ENCODE measurements at regions not wholly inside any gene's neighbourhood (a gene's known extent, or its start where the extent isn't known, plus 50 kb on each side); places are given as distances from the start of the nearest gene placed in this dataset.

DNA sequence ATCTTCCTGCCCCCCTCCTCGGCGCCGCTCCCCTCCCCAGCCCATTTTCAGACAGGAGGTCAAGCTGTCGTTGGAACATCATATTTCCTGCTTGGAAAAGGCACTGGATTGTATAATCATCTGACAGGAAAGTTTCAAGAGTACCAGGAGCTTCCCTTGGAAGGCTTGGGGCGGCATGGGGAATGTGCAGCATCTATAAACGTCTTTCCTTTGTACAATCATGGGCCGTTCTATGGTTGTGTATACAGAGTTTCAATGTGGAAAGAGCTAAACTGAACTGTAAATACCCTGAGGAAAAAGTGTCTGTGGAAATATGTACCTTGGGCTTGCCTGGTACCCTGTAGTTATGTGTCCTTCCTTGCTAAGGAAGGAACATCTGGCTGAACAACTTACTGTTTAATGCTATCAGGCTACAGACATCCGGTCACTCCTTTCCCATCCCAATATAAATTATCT lies 368.1 kb upstream of the ADGRL2 start:
- peaks cover 0 to 7% of the 10 kb centered on the region in 2 experiments for H3K9me3 ChIP-seq (ENCODE audit: control insufficient read depth in 1 of 2, insufficient read depth in 1 of 2, low read length in 2 of 2)
- H3K9me3 Mint-ChIP-seq: no peaks in the 10 kb centered on the region
- no peaks in the 10 kb centered on the region for H3K4me1 Mint-ChIP-seq (ENCODE audit: low read depth)
- H3K36me3 Mint-ChIP-seq (ENCODE audit: low read depth): no peaks in the 10 kb centered on the region
- ChIA-PET POLR2A (no interaction called here), CTCF (no interaction called here)
- intact Hi-C loops (cut with DNase I, micrococcal nuclease): no loop called here
- TF ChIP-seq, protein P1, sequence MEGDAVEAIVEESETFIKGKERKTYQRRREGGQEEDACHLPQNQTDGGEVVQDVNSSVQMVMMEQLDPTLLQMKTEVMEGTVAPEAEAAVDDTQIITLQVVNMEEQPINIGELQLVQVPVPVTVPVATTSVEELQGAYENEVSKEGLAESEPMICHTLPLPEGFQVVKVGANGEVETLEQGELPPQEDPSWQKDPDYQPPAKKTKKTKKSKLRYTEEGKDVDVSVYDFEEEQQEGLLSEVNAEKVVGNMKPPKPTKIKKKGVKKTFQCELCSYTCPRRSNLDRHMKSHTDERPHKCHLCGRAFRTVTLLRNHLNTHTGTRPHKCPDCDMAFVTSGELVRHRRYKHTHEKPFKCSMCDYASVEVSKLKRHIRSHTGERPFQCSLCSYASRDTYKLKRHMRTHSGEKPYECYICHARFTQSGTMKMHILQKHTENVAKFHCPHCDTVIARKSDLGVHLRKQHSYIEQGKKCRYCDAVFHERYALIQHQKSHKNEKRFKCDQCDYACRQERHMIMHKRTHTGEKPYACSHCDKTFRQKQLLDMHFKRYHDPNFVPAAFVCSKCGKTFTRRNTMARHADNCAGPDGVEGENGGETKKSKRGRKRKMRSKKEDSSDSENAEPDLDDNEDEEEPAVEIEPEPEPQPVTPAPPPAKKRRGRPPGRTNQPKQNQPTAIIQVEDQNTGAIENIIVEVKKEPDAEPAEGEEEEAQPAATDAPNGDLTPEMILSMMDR (IDR thresholded peaks at IDR 0.05): no peak
- no peak overlapping the region for H3K27ac ChIP-seq (ENCODE audit: low read depth in 1 of 2, low read length in 2 of 2)
- no peak overlapping the region for H3K4me3 ChIP-seq (ENCODE audit: low read length)
- ATAC-seq (ENCODE audit: poor library complexity) (no peak), DNase-seq (no peak)
- H3K36me3 ChIP-seq (ENCODE audit: insufficient read depth, low read length): no peaks in the 10 kb centered on the region
- no peaks in the 10 kb centered on the region for H3K4me1 ChIP-seq (ENCODE audit: insufficient read depth, low read length)
- no peak overlapping the region for H3K27ac Mint-ChIP-seq
- no peaks in the 10 kb centered on the region for H3K27me3 ChIP-seq (ENCODE audit: control insufficient read depth in 1 of 2, insufficient read depth in 2 of 2, low read length in 2 of 2)
- no peak overlapping the region for H3K4me3 Mint-ChIP-seq
- no peaks in the 10 kb centered on the region for H3K27me3 Mint-ChIP-seq

DNA sequence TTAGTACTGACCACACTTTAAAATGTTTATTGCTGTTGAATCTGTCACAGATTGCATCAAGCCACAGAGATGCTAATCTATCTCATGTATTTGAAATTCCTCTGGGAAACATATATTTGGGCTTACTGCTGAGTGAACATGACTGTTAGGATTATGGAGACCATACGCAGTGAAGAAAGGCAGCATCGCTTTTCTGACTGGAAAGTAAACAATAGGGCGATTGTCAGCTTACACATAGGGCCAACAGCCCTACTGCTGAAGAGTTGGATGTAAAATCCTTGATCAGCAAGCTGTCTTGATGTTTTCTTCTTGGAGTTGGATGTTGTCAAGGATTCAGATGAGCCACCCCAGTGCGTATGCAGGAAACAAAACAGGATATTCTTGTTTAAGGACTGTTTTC lies 368.7 kb upstream of the ADGRL2 start:
- H3K4me3 Mint-ChIP-seq: no peak overlapping the region
- Histone ChIP-seq H3K36me3 (ENCODE audit: insufficient read depth, low read length) (no peaks in the 10 kb centered on the region), H3K4me3 (ENCODE audit: low read length) (no peak overlapping the region), H3K9me3 (ENCODE audit: control insufficient read depth in 1 of 2, insufficient read depth in 1 of 2, low read length in 2 of 2) (peaks cover 0 to 7% of the 10 kb centered on the region in 2 experiments), H3K27me3 (ENCODE audit: control insufficient read depth in 1 of 2, insufficient read depth in 2 of 2, low read length in 2 of 2) (no peaks in the 10 kb centered on the region), H3K27ac (ENCODE audit: low read depth in 1 of 2, low read length in 2 of 2) (no peak overlapping the region), H3K4me1 (ENCODE audit: insufficient read depth, low read length) (no peaks in the 10 kb centered on the region)
- ATAC-seq (ENCODE audit: poor library complexity) (no peak), DNase-seq (no peak)
- no peaks in the 10 kb centered on the region for H3K27me3 Mint-ChIP-seq
- H3K9me3 Mint-ChIP-seq: peaks cover 1% of the 10 kb centered on the region
- ChIA-PET CTCF (no interaction called here), POLR2A (no interaction called here)
- TF ChIP-seq, protein P1 (IDR thresholded peaks at IDR 0.05): no peak
- no peaks in the 10 kb centered on the region for H3K36me3 Mint-ChIP-seq (ENCODE audit: low read depth)
- no peaks in the 10 kb centered on the region for H3K4me1 Mint-ChIP-seq (ENCODE audit: low read depth)
- no peak overlapping the region for H3K27ac Mint-ChIP-seq
- intact Hi-C loops (cut with DNase I, micrococcal nuclease): no loop called here

DNA sequence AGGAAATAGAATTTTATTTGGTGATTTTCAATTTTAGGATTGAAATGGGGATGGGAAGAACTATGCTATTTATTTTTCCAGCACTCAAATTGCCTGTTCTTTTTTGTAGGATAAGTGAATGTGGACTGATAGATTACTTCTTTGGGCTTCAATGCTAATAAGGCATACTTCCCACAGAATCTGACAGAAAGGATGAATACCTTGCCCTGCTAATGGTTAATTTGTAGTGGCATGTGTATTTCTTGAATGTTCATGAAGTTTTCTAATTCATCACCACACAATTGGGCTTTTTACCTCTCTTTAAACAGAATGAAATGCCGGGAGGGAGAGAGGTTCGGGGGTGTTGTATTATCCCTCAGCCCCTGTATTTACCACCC lies 369.1 kb upstream of the ADGRL2 start:
- Mint-ChIP-seq H3K27ac (no peak overlapping the region), H3K4me3 (no peak overlapping the region), H3K9me3 (peaks cover 3% of the 10 kb centered on the region), H3K36me3 (ENCODE audit: low read depth) (no peaks in the 10 kb centered on the region), H3K27me3 (no peaks in the 10 kb centered on the region), H3K4me1 (ENCODE audit: low read depth) (no peaks in the 10 kb centered on the region)
- CTCF ChIA-PET: no interaction called here
- POLR2A ChIA-PET: no interaction called here
- TF ChIP-seq, protein P1 (IDR thresholded peaks at IDR 0.05): no peak
- no peak overlapping the region for H3K27ac ChIP-seq (ENCODE audit: low read depth in 1 of 2, low read length in 2 of 2)
- H3K4me3 ChIP-seq (ENCODE audit: low read length): no peak overlapping the region
- peaks cover 0 to 7% of the 10 kb centered on the region in 2 experiments for H3K9me3 ChIP-seq (ENCODE audit: control insufficient read depth in 1 of 2, insufficient read depth in 1 of 2, low read length in 2 of 2)
- H3K36me3 ChIP-seq (ENCODE audit: insufficient read depth, low read length): no peaks in the 10 kb centered on the region
- ATAC-seq (ENCODE audit: poor library complexity) (no peak), DNase-seq (no peak)
- no peaks in the 10 kb centered on the region for H3K4me1 ChIP-seq (ENCODE audit: insufficient read depth, low read length)
- intact Hi-C loops (cut with DNase I, micrococcal nuclease): no loop called here
- H3K27me3 ChIP-seq (ENCODE audit: control insufficient read depth in 1 of 2, insufficient read depth in 2 of 2, low read length in 2 of 2): no peaks in the 10 kb centered on the region
